Prostate gland (tissue), 2 donors: ENCODE measurements at regions not wholly inside any gene's neighbourhood (a gene's known extent, or its start where the extent isn't known, plus 50 kb on each side); places are given as distances from the start of the nearest gene placed in this dataset.

Experiments used
- DNase-seq: peaks from one replicate; pipeline ENCODE4 v3.0.0-alpha.2; 2019; ENCODE audit warnings: low spot score
- H3K27ac ChIP-seq, 2 donors: fragments of 200-600 bp; sonication (generic); 2 replicates each; pipeline ENCODE4 v1.5.1; 2017 to 2019
- H3K27me3 ChIP-seq: fragments of 200-600 bp; sonication (generic); replicated peaks from 2 replicates; pipeline ENCODE4 v1.5.1; 2019; ENCODE audit not compliant: insufficient read depth
- H3K36me3 ChIP-seq, 2 donors: fragments of 200-600 bp; sonication (generic); 1 replicate in 1 of 2; 2 replicates in 1 of 2; pipeline versions ENCODE4 v1.5.1 to v1.8.1; 2017 to 2019
- H3K4me1 ChIP-seq: fragments of 200-600 bp; sonication (generic); replicated peaks from 2 replicates; pipeline ENCODE4 v1.5.1; 2019
- H3K4me3 ChIP-seq, 2 donors: fragments of 200-600 bp; sonication (generic); 2 replicates each; pipeline ENCODE4 v1.5.1; 2017 to 2019
- H3K9me3 ChIP-seq: fragments of 200-600 bp; sonication (generic); 2 replicates; pipeline ENCODE4 v1.5.1; 2017
- POLR2A ChIP-seq: fragments of 450-650 bp; IDR thresholded peaks from one replicate; pipeline ENCODE4 v1.6.1; 2016; ENCODE audit warnings: antibody characterized with exemption, mild to moderate bottlenecking
- POLR2AphosphoS5 ChIP-seq: sonication (generic); formaldehyde crosslinking; IDR thresholded peaks from one replicate; pipeline ENCODE4 v1.6.1; 2017; ENCODE audit warnings: antibody characterized with exemption
- WGBS: methylation state at CpG from one replicate; pipeline ENCODE4 v1.1.5; 2018; 5-methylcytosine and 5-hydroxymethylcytosine counted together
- intact Hi-C: fragments of 100-400 bp; cut with DNase I; formaldehyde crosslinking; loops from one replicate; pipeline ENCODE4 v1.14.2; 2022
- TF ChIP-seq, protein P1 (sequence below), 4 experiments: fragments of 200-600 bp in 2 of 4; fragments of 450-650 bp in 2 of 4; sonication (generic) in 2 of 4; IDR thresholded peaks; 1 replicate in 3 of 4; 2 replicates in 1 of 4; pipeline ENCODE4 v1.5.1; 2016 to 2019; ENCODE audit warnings: antibody characterized with exemption in 4 of 4, mild to moderate bottlenecking in 2 of 4, moderate library complexity in 2 of 4

DNA sequence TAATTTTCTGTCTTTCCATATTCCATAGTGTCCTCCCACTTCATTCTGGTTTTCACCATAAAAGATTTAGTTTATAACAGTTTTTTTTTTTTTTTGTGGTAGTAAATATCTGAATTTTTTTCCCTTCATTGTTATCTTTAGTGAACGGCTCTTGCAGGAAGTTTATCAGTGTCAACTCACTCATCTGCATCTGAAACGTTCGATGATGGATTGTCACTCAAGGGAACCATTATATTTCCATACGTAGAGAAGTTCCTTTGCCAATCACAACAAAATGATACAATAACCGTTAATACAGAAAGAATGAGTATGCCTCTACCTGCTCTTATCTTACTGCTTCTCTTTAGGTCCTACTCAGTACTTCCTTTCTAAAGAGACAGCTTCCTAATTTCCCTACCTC is 651.2 kb upstream of the KCNMB2 start:
- H3K4me3 ChIP-seq: no peak overlapping the region
- no peak overlapping the region for H3K27ac ChIP-seq
- H3K36me3 ChIP-seq: no peaks in the 10 kb centered on the region
- intact Hi-C loops: no loop called here
- no peak for DNase-seq
- no peak for TF ChIP-seq POLR2A
- TF ChIP-seq, protein P1, sequence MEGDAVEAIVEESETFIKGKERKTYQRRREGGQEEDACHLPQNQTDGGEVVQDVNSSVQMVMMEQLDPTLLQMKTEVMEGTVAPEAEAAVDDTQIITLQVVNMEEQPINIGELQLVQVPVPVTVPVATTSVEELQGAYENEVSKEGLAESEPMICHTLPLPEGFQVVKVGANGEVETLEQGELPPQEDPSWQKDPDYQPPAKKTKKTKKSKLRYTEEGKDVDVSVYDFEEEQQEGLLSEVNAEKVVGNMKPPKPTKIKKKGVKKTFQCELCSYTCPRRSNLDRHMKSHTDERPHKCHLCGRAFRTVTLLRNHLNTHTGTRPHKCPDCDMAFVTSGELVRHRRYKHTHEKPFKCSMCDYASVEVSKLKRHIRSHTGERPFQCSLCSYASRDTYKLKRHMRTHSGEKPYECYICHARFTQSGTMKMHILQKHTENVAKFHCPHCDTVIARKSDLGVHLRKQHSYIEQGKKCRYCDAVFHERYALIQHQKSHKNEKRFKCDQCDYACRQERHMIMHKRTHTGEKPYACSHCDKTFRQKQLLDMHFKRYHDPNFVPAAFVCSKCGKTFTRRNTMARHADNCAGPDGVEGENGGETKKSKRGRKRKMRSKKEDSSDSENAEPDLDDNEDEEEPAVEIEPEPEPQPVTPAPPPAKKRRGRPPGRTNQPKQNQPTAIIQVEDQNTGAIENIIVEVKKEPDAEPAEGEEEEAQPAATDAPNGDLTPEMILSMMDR (IDR thresholded peaks at IDR 0.05): no peak
- no peaks in the 10 kb centered on the region for H3K27me3 ChIP-seq
- H3K9me3 ChIP-seq: no peaks in the 10 kb centered on the region
- no peaks in the 10 kb centered on the region for H3K4me1 ChIP-seq
- 88% methylated on average over 5 of the region's 5 CpGs for WGBS

DNA sequence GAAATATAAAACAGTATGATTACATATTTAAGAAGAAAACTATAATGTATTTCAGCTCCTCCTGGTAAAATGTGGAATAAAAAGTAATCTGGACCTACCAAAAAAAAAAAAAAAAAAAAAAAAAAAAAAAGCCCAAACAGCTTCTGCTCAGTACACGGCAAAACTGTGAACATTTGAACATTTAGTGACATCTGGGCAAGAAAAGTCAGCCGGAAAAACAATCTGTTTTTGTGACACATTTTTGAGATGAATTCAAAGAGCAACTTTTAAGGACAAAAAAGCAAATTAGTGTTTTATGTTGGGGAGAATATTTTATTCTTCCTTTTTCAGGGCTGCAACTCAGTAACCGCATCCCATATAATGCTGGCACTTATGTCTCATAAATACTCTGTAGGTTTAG is 649.7 kb upstream of the KCNMB2 start:
- Histone ChIP-seq H3K4me3 (no peak overlapping the region), H3K4me1 (no peaks in the 10 kb centered on the region), H3K27me3 (no peaks in the 10 kb centered on the region), H3K27ac (no peak overlapping the region), H3K9me3 (no peaks in the 10 kb centered on the region), H3K36me3 (no peaks in the 10 kb centered on the region)
- intact Hi-C loops: no loop called here
- no peak for TF ChIP-seq POLR2AphosphoS5
- TF ChIP-seq, protein P1 (IDR thresholded peaks at IDR 0.05): no peak
- TF ChIP-seq POLR2A: no peak
- 86% methylated on average over 3 of the region's 3 CpGs for WGBS
- no peak for DNase-seq

DNA sequence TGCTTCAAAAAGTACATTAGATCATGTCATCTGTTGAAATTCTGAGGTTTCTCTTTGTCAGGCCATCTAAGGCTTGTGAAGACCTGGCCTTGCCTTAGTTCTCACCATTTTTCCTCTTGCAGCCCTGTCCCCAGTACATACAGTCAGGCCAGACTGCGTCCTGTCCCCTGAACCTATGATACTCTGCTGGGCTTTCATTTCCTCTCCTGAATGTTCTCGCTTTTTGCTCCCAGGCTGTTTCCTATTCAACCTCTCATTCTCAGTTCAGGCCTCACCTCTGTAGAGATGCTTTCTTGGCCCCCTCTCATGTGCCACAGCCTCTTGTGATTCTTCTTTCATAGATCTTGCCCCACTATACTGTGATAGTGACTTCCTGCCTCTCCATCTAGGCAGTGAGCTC is 648.8 kb upstream of the KCNMB2 start:
- TF ChIP-seq POLR2A: no peak
- TF ChIP-seq, protein P1 (IDR thresholded peaks at IDR 0.05): no peak
- no peak for TF ChIP-seq POLR2AphosphoS5
- WGBS: 89% methylated on average over 2 of the region's 2 CpGs

DNA sequence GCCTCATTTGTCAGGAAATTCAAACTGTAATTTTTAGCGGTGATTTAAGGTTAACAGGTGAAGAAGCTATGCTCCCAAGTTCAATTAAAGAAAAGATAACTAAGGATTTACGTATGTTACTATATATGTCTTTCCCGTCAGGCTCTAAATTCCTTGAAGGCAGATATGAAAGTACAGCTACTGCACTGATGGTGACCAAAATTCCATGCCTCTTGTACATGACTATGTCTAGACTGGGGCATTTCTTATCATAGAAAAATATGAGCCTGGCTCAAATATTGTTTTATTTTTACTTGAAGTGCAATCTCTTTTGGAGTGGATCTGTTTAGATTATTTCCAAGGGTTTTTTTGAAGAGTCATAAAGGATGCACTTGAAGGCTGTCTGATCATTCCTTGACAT is 647.1 kb upstream of the KCNMB2 start:
- Histone ChIP-seq H3K4me3 (no peak overlapping the region), H3K27ac (no peak overlapping the region), H3K4me1 (no peaks in the 10 kb centered on the region), H3K36me3 (no peaks in the 10 kb centered on the region), H3K27me3 (no peaks in the 10 kb centered on the region), H3K9me3 (no peaks in the 10 kb centered on the region)
- TF ChIP-seq POLR2A: no peak
- TF ChIP-seq POLR2AphosphoS5: no peak
- TF ChIP-seq, protein P1 (IDR thresholded peaks at IDR 0.05): no peak
- 96% methylated on average over 3 of the region's 3 CpGs for WGBS
- DNase-seq: no peak
- intact Hi-C loops: no loop called here

More for the DNA sequence above, 648.8 kb upstream of the KCNMB2 start:
- H3K4me3 ChIP-seq: no peak overlapping the region
- no peaks in the 10 kb centered on the region for H3K36me3 ChIP-seq
- intact Hi-C loops: no loop called here
- DNase-seq: no peak
- H3K27ac ChIP-seq: no peak overlapping the region
- no peaks in the 10 kb centered on the region for H3K27me3 ChIP-seq
- H3K9me3 ChIP-seq: no peaks in the 10 kb centered on the region
- H3K4me1 ChIP-seq: no peaks in the 10 kb centered on the region

DNA sequence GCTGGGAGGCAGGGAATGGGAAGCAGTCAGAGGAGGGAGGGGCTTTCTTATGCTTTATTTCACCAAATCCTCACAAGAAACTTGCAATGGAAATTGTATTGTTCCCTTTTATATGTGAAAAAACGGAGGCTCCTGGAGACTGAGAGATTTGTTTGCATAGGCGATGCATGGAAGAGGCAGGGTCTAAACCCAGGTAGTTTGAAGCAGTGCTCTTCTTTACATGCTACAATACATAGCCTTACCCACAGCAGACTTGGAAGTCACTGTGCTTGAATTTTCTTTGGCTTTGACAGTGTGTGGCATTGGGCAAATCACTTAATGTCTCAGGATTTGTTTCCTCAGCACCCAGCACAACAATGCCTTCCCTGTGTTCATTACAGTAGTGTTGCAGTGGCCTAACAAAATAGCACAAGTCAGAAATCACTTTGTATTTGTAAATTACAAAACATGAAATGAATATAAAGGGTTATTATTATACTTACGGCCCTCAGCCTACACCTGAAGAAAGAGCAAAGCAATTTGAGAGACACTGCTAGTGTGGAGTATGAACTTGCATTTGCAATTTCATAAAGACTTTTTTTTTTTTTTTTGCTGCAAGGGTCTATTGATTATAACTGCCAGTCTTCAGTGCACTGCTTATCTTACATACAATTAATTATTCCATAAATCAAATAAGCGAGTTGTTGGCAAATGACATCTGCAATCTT is 646.4 kb upstream of the KCNMB2 start:
- TF ChIP-seq POLR2AphosphoS5 (no peak), POLR2A (no peak)
- TF ChIP-seq, protein P1 (IDR thresholded peaks at IDR 0.05): no peak
- Histone ChIP-seq H3K27ac (no peak overlapping the region), H3K9me3 (no peaks in the 10 kb centered on the region), H3K4me3 (no peak overlapping the region), H3K4me1 (no peaks in the 10 kb centered on the region), H3K27me3 (no peaks in the 10 kb centered on the region), H3K36me3 (no peaks in the 10 kb centered on the region)
- no peak for DNase-seq
- intact Hi-C loops: no loop called here
- 93% methylated on average over 4 of the region's 4 CpGs for WGBS
